GM19397 (cell line): ENCODE measurements at regions not wholly inside any gene's neighbourhood (a gene's known extent, or its start where the extent isn't known, plus 50 kb on each side); places are given as distances from the start of the nearest gene placed in this dataset.
"Not testable (repeated sequence)": the region's sequence is repeated elsewhere in the genome, so short reads cannot be mapped to it uniquely, and the experiment has no call there.

Experiments used
- ATAC-seq: cut with Tn5 transposase; IDR thresholded peaks from one replicate; pipeline ENCODE4 v1.9.1; 2021; ENCODE audit warnings: mild to moderate bottlenecking, moderate library complexity; ENCODE audit not compliant: unreplicated experiment

DNA sequence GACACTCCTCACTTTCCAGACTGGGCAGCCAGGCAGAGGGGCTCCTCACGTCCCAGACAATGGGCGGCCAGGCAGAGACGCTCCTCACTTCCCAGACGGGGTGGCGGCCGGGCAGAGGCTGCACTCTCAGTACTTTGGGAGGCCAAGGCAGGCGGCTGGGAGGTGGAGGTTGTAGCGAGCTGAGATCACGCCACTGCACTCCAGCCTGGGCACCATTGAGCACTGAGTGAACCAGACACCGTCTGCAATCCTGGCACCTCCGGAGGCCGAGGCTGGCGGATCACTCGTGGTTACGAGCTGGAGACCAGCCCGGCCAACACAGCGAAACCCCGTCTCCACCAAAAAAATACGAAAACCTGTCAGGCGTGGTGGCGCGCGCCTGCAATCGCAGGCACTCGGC, 134.1 kb upstream of the BOD1L1 start:
- not testable (repeated sequence) for ATAC-seq

DNA sequence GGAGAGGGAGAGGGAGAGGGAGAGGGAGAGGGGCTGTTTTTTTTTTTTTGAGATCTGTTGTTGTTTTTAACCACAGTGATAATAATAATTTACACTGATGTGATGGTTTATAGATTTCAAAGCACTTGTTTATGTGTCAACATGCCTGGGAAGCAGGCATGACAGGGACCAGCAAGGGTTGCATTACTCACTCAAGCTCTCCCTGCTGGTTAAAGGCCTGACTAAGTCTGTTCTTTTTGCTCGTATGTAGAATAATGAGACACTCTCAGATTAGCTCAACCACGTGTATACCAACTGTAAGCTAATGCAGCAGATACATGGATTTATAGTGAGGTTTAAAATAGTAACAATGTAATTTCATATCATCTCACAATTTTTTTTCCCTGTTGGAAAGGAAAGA, 134.6 kb upstream of the BOD1L1 start:
- no peak for ATAC-seq

- no peak for ATAC-seq
These were observed 136.2 kb upstream of the BOD1L1 start for GRCh38 chr4:13763707-13764106.

GRCh38 chr4:13765539-13765938, 138.0 kb upstream of the BOD1L1 start:
- ATAC-seq, result no peak

DNA sequence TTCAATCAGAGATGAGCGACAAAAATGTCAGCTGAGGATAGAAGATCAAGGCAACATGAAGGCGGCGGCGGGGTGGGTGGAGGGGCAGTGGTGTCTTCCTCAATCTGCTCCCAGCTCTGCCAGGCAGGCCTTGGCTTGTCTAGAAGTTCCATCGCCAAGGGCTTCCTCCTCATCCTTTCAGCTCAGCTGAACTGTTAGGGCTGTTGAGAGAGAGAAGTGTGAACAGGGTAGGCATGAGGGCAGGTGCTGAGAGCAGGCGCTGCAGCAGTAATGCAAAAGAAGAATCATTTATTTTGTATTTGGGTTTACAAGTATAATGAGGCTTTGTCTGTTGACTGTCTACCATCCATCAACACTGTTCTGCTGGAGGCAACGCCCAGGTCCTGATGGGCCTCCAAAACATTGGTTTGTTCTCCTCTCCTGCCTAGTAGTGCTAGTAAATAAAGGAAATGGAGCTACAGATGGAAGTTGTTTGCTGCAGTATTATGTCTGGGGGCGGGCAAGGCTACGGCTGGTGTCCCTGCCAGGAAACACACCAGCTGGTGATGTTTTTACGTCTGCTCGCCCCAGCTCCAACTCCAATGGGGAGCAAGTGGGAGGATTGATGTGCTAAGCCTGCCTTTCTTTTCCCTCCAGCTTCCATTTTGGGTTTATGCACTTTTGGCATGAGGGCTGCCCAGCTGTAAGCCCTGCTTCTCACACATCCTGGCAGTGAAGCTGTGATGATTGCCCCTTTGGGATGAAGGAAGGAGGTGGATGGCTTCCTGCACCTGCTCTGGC, 139.4 kb upstream of the BOD1L1 start:
- ATAC-seq, result no peak

DNA sequence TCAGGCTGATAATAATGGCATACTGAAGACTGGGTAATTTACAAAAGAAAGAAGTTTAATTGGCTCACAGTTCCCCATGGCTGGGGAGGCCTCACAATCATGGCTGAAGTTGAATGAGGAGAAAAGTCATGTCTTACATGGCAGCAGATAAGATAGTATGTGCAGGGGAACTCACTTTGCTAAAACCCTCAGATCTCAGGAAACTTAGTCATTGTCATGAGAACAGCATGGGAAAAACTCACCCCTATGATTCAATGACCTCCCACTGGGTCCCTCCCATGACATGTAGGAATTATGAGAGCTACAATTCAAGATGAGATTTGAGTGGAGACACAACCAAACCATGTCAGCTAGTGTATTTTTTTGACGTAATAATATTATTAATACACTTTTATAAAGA, 149.8 kb upstream of the BOD1L1 start:
- no peak for ATAC-seq

DNA sequence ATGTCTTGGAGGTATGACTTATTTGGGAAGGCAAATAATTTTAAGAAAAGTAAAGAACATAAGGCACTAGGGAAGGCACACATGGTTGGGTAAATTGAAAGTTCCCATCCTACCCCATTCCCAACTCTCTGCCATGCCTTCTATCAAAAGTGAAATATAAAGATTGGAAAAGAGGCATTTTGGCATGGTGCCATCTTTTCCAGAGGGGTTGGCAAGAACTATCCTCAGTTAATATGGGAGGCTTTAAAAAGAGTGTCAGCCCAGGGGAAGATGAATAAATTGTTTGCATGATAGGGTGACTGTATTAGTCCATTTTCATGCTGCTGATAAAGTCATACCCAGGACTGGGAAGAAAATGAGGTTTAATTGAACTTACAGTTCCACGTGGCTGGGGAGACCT, 150.8 kb upstream of the BOD1L1 start:
- ATAC-seq, result no peak

GRCh38 chr4:13782231-13782630, 154.7 kb upstream of the BOD1L1 start:
- ATAC-seq, result no peak

DNA sequence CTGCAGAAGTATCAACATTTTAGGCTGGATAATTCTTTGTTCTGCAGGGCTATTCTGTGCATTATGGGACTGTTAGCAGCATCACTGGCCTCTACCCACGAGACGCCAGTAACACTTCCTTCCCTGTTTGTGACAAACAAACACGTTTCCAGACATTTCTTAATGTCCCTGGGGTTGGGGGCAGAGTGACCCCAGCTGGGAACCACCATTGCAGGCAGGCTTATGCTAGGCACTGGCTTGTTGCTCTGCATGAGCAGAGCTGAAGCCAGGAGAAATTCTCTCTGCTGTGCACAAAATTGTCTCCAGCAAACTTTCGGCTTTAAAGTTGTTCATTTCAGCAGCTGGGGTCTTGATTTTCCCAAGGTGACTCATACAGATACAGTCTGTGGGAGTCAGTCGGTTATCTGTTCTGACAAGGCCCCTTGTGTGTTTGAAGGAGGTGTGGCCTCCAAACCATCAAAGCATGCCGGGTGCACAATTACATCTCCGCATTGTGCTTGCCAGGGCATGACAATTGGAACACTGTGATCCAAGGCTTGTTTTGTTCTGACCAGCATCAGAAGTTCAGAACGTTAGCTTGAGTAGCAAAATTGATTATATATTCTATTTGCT, 156.4 kb upstream of the BOD1L1 start:
- no peak for ATAC-seq

DNA sequence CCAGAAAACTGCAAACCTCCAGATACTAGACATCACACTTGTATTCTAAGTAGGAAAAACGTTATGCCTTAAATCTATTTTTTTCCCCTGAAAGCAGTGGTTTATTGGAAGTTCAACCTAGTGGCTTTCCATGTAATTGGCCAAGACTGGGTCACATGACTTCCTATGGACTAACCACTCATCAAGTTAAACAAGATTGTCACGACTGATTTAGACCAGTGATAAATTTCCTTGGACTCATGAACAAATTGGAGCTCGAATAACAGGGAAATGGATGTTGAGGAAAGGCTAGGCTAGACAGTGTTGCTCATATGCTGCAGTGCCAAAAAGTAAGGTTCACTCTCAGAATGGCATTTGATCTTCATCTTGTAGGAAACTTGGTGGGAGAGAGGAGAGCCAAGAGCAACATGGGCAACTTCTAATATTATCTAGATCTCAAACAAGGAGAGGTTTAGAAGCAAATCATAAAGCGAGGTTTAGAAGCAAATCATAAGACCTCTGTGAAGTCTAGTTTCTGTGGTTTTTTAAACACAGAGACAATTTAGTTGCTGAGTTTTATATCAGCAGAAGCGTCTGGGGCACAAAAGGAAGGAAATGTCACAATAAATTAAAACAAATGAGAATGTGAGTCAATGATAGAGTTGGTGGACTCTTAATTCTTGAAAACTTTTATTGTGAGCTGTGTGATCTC, 165.6 kb upstream of the BOD1L1 start:
- no peak for ATAC-seq

DNA sequence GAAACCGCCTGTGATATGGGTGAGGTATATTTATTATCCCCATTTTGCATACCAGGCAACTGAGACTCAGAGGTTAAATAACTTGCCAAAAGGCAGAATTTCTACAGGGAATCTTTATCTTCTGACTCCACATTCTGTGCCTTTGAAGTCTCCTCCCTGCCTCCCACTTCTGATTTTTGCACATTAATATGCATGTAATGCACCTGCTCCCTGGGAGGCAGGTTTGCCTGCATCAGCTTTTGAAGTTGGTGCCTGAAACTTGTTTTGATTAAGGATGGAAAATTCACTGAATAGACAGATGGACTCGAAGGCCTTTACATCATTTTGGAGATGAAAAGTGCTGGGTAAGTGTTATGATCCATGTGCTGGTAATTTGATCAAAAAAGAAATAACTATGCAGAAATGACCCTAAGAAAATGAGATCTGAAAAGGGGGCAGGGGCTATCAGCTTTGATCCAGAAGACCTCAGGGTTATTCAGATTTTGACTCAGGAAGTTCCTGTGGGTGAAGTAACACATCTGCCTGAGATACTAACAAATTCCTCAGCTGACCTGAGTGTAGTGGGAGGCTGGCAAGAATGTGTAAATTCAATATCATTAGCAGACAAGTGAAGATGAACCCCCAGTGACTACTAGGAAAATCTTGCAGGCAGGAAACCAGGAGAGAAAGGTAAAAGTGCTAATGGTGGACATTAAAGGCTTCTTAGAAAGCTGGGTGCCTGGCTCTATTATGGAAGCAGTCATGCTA, 167.5 kb upstream of the BOD1L1 start:
- no peak for ATAC-seq

GRCh38 chr4:13797061-13797460, 169.5 kb upstream of the BOD1L1 start:
- no peak for ATAC-seq

DNA sequence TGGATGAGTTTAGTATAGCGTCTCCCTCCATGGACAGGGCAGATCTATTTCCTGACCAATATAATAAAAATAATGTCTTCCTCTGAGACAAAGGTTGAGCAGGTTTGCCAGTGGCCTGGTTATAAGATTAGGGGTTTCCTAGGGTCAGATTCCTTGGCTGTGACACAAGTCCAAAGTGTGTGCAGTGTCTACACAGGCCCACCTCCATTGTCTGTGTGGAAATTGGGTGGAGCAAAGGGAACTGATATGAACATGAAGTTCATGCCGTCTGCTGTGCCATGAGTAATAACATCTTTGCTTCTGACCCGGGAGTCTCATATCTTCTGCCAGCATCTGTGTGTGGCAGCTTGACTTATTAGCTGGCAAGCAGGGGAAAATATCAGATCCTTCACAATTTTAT, 187.7 kb upstream of the BOD1L1 start:
- ATAC-seq, result no peak

- ATAC-seq, result no peak
These were observed 188.9 kb upstream of the BOD1L1 start for GRCh38 chr4:13816472-13816871.

GRCh38 chr4:13821522-13821921, 194.0 kb upstream of the BOD1L1 start:
- no peak for ATAC-seq

DNA sequence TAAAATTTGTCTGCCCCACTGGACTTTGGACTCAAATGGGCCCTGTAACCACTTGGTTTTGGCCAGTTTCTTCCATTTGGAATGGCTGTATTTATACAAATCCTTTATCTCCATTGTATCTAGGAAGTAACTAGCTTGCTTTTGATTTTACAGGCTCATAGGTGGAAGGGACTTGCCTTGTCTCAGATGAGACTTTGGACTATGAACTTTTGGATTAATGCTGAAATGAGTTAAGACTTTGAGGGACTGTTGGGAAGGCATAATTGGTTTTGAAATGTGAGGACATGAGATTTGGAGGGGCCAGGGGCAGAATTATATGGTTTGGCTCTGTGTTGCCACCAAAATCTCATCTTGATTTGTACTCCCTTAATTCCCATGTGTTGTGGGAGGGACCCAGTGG, 198.3 kb upstream of the BOD1L1 start:
- ATAC-seq, result not testable (repeated sequence)

DNA sequence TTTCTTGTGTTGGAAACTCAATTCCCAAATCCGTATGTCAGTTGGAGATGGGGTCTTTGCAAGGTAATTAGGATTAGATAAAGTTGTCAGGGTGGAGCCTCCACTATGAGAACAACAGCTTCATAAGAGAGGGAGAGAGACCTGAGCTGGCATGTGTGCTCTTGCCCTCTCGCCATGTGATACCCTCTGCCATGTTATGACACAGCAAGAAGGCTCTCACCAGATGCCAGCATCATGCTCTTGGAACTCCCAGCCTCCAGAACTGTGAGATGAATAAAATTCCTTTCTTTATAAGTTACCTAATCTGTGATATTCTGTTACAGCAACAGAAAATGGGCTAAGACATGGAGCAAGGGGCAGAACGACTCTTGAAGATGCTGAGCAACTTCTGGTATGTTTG, 201.9 kb upstream of the BOD1L1 start:
- ATAC-seq, result no peak

- ATAC-seq, result no peak
These were observed 202.9 kb upstream of the BOD1L1 start for GRCh38 chr4:13830449-13830848.

GRCh38 chr4:13833171-13833804, 205.8 kb upstream of the BOD1L1 start:
- ATAC-seq, result no peak

- ATAC-seq, result no peak
These were observed 209.7 kb upstream of the BOD1L1 start for GRCh38 chr4:13836946-13837912.
